Ascending aorta (tissue), 2 donors: ENCODE measurements at regions not wholly inside any gene's neighbourhood (a gene's known extent, or its start where the extent isn't known, plus 50 kb on each side); places are given as distances from the start of the nearest gene placed in this dataset.

Source experiments
- DNase-seq, 2 donors: peaks; one replicate each; pipeline ENCODE4 v3.0.0-alpha.2; 2019; ENCODE audit warnings: low spot score in 2 of 2
- H3K27ac ChIP-seq, 2 donors: fragments of 200-600 bp; sonication (generic); one replicate each; pipeline ENCODE4 v1.5.1; 2016 to 2017; ENCODE audit warnings: mild to moderate bottlenecking in 1 of 2
- H3K27me3 ChIP-seq: fragments of 200-600 bp; sonication (generic); one replicate; pipeline ENCODE4 v1.5.1; 2017
- H3K36me3 ChIP-seq, 2 donors: fragments of 200-600 bp; sonication (generic); one replicate each; pipeline ENCODE4 v1.5.1; 2016
- H3K4me1 ChIP-seq, 2 donors: fragments of 200-600 bp; sonication (generic); one replicate each; pipeline ENCODE4 v1.5.1; 2016 to 2017; ENCODE audit warnings: mild to moderate bottlenecking in 1 of 2
- H3K4me3 ChIP-seq, 2 donors: fragments of 200-600 bp; sonication (generic); one replicate each; pipeline ENCODE4 v1.5.1; 2016 to 2017; ENCODE audit warnings: mild to moderate bottlenecking in 1 of 2
- H3K9me3 ChIP-seq, 2 donors: fragments of 200-600 bp; sonication (generic); one replicate each; pipeline ENCODE4 v1.5.1; 2016
- intact Hi-C: fragments of 100-400 bp; cut with DNase I; formaldehyde crosslinking; loops from one replicate; pipeline ENCODE4 v1.15.1; 2023
- TF ChIP-seq, protein P1 (sequence below), 3 experiments: fragments of 200-600 bp in 2 of 3; fragments of 450-650 bp in 1 of 3; sonication (generic) in 2 of 3; IDR thresholded peaks; one replicate each; pipeline ENCODE4 v1.5.1; 2016 to 2019; ENCODE audit warnings: antibody characterized with exemption in 3 of 3, mild to moderate bottlenecking in 1 of 3, moderate library complexity in 1 of 3

DNA sequence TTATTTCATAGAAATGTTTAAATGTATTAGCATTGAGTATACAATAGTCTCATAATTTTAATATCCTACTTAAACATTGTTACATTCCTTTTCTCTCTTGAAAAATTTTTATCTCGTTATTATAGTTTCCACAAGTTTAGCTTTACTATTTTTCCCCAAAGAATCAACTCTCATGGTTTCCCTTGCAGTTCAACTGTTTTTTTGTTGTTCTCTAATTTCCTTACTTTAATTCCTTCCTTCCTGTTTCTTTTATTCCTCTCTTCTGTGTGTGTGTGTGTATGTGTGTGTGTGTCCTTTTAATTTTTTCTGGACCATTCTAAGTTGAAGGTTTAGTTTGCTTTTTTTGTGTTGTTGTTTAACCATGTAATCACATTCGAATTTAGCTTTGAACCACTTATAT is 171.1 kb downstream of the GASK1B start:
- no peaks in the 10 kb centered on the region for H3K27me3 ChIP-seq
- TF ChIP-seq, protein P1, sequence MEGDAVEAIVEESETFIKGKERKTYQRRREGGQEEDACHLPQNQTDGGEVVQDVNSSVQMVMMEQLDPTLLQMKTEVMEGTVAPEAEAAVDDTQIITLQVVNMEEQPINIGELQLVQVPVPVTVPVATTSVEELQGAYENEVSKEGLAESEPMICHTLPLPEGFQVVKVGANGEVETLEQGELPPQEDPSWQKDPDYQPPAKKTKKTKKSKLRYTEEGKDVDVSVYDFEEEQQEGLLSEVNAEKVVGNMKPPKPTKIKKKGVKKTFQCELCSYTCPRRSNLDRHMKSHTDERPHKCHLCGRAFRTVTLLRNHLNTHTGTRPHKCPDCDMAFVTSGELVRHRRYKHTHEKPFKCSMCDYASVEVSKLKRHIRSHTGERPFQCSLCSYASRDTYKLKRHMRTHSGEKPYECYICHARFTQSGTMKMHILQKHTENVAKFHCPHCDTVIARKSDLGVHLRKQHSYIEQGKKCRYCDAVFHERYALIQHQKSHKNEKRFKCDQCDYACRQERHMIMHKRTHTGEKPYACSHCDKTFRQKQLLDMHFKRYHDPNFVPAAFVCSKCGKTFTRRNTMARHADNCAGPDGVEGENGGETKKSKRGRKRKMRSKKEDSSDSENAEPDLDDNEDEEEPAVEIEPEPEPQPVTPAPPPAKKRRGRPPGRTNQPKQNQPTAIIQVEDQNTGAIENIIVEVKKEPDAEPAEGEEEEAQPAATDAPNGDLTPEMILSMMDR (IDR thresholded peaks at IDR 0.05), result no peak
- intact Hi-C loops, result no loop called here
- no peak overlapping the region for H3K4me3 ChIP-seq
- H3K9me3 ChIP-seq, result no peaks in the 10 kb centered on the region
- no peak for DNase-seq
- H3K27ac ChIP-seq, result no peak overlapping the region
- H3K4me1 ChIP-seq, result peaks cover 0 to 10% of the 10 kb centered on the region in 2 donors
- H3K36me3 ChIP-seq, result no peaks in the 10 kb centered on the region

DNA sequence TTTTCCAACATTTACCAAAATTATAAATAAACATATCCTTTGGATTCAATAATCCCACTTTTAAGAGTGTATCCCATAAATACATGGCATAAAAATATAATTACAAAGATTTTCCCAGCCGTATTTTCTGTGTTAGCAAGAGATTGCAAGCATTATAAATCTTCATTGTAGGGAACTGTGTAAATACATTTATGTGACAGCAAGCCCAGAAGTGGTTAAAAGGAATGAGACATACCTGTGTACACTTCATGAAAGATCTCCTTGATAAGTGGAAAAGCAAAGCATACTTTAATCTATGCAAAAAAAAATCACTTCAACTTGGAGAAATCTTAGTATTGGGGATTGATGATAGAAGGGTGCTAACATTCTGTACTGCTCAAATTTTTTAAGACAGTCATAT is 173.1 kb downstream of the GASK1B start:
- no peak overlapping the region for H3K27ac ChIP-seq
- no peak overlapping the region for H3K4me3 ChIP-seq
- no peaks in the 10 kb centered on the region for H3K9me3 ChIP-seq
- intact Hi-C loops, result no loop called here
- TF ChIP-seq, protein P1 (IDR thresholded peaks at IDR 0.05), result no peak
- no peak for DNase-seq
- no peaks in the 10 kb centered on the region for H3K27me3 ChIP-seq
- H3K36me3 ChIP-seq, result no peaks in the 10 kb centered on the region
- no peaks in the 10 kb centered on the region for H3K4me1 ChIP-seq

DNA sequence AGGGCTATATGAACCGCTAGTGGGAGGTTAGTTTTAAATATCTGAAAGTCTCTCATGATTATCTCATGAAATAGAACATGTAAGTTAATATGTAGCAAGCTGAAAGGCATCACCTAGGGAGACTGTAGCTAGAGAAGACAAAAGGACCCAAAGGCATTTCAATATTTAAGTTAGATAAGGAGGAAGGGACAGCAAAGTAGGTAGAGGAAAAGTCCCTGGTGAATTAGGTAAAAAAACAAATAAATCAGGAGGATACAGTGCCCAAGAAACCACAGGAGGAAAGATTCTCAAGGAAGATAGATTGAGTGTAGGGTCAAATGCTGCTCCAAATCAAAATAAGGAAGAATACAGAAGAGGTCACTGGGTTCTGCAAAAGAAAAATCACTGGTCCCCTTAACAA is 175.5 kb downstream of the GASK1B start:
- no peaks in the 10 kb centered on the region for H3K36me3 ChIP-seq
- no peak overlapping the region for H3K4me3 ChIP-seq
- no peak for DNase-seq
- no peaks in the 10 kb centered on the region for H3K4me1 ChIP-seq
- intact Hi-C loops, result no loop called here
- H3K27me3 ChIP-seq, result no peaks in the 10 kb centered on the region
- TF ChIP-seq, protein P1 (IDR thresholded peaks at IDR 0.05), result no peak
- H3K27ac ChIP-seq, result no peak overlapping the region
- no peaks in the 10 kb centered on the region for H3K9me3 ChIP-seq

DNA sequence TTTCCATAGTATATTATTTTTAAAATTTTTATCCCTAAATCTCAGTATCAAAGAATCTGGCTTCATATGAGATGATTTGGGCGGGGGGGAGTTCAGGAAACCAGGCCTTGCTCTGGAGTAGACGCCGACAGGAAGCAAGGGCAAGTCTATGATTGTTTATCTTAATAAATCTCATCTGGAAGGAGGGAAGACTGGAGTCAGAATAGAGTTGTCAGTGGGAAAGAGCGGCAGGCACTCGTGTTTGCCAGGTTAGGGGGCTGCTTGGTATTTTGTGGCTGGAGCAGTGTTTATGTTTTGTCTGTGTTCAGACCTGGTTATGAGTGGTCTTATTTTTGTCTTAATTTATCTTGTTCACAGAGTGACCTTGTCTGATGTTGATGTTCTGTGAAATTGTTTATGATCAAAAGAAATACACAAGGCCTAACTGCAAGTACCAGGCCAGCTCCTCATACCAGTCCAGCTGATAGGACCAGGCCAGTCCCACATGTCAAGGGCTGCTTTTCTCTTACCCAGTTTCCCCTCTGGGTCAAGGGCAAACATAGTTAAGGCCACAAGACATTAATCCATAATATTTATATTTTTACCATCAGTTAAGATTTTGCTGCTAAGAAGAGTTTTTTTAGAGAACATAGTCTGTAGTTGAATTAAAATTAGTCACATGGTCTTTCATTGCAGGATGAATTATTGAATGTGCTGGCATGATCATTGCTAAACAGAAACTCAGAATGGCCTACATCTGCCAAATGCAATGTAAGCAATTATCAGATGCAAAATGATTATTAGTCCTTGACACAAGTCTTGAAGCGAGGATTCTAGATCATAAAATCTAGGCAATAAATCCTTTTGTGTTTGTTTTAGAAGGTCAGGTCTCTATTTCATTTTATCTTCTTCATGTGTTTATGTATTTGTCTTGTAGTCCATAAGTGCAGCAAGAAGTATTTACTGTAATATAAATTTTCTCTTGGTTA is 176.5 kb downstream of the GASK1B start:
- no peak overlapping the region for H3K27ac ChIP-seq
- intact Hi-C loops, result no loop called here

DNA sequence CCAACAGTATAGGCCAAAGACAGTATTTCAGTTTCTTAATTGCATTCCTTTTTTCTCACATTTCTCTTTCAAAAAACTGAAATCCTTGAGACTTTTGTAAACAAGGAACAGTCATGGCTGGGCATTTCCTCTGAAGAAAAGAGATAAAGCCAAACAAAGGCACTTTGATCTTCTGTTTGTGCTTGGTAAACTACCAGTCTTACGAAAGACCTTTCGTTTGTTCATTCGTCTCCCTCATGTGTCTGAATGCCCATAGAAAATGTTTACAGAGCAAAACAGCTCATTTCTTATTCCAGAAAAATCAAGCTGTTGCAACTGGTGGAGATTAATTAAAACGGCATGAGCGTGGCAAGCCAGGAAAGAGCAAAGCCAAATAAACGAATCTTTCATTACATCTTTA is 178.0 kb downstream of the GASK1B start:
- Histone ChIP-seq H3K27me3 (no peaks in the 10 kb centered on the region), H3K27ac (no peak overlapping the region), H3K4me3 (no peak overlapping the region), H3K4me1 (no peaks in the 10 kb centered on the region), H3K36me3 (no peaks in the 10 kb centered on the region), H3K9me3 (no peaks in the 10 kb centered on the region)
- no peak for DNase-seq
- TF ChIP-seq, protein P1 (IDR thresholded peaks at IDR 0.05), result no peak
- intact Hi-C loops, result loop anchor here (5.0 kb wide), 2 partner anchors 127 to 632 kb away; no protein-coding TSS in a partner anchor

More for the DNA sequence above, 176.5 kb downstream of the GASK1B start:
- H3K9me3 ChIP-seq, result no peaks in the 10 kb centered on the region
- no peaks in the 10 kb centered on the region for H3K27me3 ChIP-seq
- no peak for DNase-seq
- H3K36me3 ChIP-seq, result no peaks in the 10 kb centered on the region
- TF ChIP-seq, protein P1 (IDR thresholded peaks at IDR 0.05), result no peak
- H3K4me1 ChIP-seq, result no peaks in the 10 kb centered on the region
- H3K4me3 ChIP-seq, result no peak overlapping the region
